SK-N-DZ (cell line): ENCODE measurements at regions not wholly inside any gene's neighbourhood (a gene's known extent, or its start where the extent isn't known, plus 50 kb on each side); places are given as distances from the start of the nearest gene placed in this dataset.
A peak's percentile ranks its signal among the peaks of the same experiment; 100 is the strongest.

Source experiments
- DNase-seq: peaks from one replicate; pipeline ENCODE4 v3.0.0-alpha.2; 2015; ENCODE audit warnings: low spot score

GRCh38 chr10:44063686-44064085, 321.2 kb downstream of the CXCL12 start:
- DNase-seq: no peak

DNA sequence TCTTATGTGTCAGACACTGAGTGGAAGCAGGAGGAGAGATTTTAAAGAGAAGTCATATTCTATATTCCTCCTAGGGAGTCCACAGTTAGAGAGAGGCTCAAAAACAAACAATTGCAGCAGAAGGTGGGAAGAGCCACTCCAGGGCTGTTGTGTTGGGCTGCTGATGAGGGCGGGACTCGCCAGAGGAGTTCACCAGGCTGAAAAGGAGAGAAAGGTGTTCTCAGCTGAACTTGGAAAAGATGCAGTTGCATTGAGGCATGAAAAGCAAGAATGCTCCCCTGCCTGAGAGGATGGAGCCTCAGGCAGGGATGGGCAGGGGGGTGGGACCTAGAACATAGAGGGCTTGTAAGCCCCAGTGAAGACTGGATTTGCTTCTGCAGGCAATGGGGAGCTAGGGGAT, 324.2 kb downstream of the CXCL12 start:
- no peak for DNase-seq

- no peak for DNase-seq
These were observed 324.7 kb downstream of the CXCL12 start for GRCh38 chr10:44060221-44060620.

DNA sequence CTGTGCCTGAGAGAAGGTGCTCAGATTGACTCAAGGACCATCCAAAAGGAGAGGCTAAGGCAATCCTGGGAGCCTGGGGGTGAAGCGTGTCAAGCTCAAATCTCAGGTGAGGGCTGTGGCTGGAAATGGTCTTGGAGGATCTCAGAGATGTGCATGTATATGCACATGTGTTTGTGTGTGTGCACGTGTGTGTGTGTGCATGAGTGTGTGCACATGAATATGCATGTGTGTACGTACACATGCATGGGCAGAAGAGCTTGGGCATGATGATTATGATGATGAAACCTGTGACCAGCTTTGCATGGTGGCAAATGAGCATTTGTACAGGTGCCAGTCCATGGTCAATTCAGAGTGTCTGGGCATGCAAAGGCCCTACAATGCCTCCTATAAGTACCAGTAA, 326.6 kb downstream of the CXCL12 start:
- no peak for DNase-seq

GRCh38 chr10:44056967-44057805, 327.7 kb downstream of the CXCL12 start:
- DNase-seq: no peak

- DNase-seq: no peak
These were observed 328.7 kb downstream of the CXCL12 start for GRCh38 chr10:44056206-44056605.

- no peak for DNase-seq
These were observed 330.9 kb downstream of the CXCL12 start for GRCh38 chr10:44054046-44054445.

GRCh38 chr10:44053391-44053790, 331.5 kb downstream of the CXCL12 start:
- no peak for DNase-seq

DNA sequence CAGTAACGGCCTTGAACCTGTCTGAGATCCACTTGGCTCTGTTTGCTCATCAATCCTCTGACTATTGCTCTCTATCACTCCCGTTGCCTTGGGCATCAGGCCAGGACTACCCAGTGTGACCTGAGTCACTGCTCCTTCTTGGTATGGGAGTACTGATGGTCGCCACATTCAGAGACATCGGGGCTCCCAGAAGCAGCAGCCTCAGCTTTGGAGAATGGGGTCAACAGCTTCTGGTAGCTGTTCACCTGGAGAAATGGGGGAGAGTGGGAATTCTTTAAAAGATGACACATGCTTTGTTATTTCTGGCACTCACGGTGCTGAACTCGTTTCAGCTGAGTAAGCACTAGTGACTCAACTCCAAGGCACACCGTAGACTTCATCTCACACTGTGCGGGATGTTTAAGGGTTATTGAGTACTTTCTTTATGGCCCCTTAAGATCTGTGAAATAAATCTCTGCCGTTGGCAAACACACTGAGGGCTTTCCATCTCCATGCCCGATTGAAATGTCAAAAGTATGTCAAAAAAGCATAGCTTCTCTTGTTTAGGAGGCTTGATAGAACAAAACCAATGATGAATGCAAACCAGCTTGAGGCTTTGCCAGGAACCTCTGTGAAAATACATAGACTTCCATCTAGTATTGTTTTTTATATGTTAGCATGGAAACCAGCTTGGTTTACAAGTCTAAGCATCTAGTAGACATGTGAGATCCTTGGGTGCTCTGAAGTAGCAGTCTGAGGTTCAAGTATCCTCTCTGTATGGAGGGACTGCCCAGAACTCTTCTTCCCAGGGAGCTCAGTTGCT, 333.1 kb downstream of the CXCL12 start:
- no peak for DNase-seq

GRCh38 chr10:44051091-44051490, 333.8 kb downstream of the CXCL12 start:
- DNase-seq: no peak

DNA sequence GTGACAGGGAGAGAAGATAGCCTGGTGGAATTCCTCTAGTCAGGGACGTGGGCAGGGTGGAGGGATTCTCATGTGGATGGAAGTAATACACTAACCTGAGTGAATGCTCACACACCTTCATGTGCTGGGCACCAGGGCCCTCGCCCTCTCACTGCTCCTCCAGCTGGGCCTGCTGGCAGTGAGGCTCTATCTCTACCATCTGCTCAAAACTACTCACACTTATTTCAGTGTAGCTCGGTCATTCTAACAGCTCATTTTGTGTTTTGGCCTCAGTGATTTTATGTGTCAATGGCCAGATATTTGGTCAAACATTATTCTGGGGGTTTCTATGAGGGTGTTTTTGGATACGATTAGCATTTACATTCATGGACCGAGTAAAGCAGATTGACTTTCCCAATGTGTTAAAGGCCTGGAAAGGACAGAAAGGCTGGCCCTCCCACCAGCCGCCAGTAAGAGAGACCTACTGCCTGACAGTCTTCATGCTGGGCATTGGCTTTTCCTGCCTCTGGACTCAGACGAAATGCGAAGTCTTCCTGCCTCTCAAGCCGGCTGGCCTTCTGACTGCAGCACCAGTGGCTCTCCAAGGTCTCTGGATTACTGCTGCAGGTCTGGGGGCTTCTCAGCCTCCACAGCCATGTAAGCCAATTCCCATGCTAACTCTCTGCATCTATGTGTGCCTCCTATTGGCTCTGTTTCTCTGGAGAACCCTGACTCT, 335.4 kb downstream of the CXCL12 start:
- DNase-seq: no peak

DNA sequence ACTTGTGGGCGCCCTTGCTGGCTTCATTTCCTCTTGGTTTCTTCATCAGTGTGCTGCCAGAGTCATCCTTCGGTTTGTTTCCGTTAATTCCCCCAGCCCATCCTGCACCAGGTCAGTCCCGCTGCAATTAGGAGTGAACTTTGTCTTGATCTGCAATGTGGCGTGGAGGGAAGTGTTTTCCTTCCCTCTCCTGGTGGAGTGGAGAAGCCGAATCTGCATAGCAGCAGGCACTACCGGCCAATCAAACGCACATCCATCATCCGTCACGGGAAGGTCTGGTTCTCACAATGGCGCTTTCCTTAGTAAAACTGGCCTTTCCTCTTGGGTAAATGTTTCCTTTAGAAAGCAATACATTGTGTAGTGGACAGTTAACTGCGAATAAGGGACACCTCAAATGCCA, 337.5 kb downstream of the CXCL12 start:
- DNase-seq: no peak

DNA sequence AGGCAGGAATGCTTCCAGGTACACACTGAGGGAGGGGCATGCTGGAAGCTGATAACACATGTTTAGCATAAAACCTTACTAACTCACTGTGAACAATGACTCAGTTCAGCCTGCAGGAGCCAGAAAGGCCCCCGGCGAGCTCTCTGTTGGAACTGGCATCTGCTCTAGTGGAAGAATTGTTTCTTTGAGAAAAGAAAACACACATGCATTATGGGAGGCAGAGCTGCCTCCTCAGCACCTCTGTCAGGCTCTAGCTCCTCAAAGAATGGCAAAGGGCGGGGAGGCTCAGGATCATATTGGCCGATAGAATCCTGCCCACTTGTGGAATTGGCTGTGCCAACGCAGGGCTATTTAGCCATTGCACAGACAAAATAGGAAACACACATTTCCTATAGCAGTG, 338.3 kb downstream of the CXCL12 start:
- DNase-seq: no peak

DNA sequence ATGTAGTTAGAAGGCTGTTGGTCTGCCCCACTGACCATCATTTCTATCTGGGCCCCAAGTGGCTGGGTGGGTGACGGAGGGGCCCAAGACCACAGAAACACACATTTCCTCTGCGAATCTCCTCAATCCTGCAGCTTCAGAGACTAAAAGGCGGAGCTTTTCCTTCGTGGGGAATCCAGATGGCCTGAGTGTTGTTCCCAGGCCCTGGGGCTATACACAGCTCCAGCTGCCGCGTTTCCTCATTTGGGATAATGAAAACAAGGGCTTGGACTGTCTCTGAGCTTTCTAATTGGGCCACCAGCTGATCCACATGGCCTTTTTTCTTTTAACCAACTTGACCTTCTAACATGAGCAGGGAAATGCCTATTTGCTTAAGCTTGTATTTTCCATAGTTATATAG, 339.9 kb downstream of the CXCL12 start:
- DNase-seq: no peak

DNA sequence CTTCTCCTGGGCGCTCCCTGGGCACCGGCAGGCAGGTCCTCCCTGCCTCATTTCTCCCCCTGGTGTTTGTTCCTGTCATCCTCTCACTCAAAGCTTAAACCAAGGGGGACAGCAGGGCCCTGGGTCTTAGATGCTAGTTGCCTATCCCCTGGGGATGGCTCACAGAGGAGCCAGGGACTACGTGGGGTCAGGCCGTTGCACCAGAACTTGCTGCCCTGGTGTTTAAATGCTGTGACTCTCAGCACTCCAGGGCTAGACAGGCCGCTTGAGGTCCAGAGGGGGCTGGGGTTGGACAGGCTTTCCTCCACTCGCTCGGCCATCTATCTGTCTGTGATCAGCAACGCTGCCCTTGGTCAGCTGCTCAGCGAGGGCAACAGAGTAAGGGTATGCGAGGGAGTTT, 340.3 kb downstream of the CXCL12 start:
- DNase-seq: peak; percentile 43

DNA sequence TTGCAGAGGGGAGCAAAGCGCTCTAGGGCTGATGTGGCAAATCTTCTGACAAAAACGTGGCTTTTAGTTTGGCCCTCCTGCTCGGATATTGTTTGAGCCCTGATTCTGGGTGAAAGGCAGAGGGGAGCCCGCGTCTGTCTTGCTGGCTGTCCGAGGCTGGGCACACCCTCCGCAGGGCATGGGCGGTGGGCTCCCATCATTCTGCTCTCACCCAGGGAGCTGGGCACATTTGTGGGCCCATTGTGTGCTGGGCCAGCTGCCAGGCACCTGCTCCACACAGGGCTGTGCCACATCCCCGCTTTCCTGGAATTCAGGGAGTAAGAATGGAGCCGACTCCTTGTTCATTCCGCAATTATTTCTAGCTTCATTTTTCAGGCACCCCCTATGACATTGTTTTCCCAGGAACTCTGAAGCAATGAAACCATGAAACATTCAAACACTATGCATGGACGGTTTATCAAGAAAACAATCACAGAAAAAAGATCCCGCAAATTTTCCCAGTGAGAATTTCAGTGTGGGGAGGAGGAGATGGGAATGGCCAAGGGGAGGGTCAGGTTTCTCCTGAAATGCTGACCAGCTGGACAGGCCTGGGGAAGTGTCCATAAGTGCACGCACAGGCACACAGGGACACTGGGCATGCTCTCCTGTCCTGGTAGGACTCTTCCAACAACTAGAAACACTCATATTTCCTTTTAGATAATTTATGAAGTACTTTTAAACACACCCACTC, 341.1 kb downstream of the CXCL12 start:
- DNase-seq: no peak

DNA sequence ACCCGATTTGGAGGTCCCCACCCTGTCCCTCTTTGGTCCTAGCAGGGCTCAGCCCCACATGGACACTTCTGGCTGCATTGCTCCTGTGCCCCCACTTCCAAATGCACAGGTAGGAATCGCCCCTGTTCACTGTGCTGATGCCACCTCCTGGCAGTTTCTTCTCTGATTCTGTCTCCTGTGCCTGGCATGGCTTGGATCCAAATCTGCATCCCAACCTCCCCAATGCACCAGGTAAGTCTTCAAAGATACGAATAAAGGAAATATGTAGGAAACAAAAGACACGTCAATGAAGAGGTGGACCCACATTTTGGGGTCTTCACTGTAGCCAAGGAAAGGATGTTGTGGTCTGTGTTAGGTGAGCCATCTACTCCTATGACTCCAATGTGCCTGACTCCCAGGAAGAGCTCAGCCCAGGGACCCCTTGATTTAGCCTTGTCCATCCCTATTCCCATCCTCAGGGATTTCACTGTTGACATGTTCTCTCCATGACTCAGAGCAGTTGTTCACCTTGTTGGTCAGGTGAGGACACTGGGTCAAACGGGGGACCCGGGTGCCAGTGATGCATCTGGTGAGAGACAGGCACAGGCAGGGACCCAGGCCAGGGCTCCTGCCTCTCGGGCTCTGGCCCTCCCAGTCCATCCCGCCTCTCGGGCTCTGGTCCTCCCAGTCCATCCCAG, 341.8 kb downstream of the CXCL12 start:
- DNase-seq: no peak

DNA sequence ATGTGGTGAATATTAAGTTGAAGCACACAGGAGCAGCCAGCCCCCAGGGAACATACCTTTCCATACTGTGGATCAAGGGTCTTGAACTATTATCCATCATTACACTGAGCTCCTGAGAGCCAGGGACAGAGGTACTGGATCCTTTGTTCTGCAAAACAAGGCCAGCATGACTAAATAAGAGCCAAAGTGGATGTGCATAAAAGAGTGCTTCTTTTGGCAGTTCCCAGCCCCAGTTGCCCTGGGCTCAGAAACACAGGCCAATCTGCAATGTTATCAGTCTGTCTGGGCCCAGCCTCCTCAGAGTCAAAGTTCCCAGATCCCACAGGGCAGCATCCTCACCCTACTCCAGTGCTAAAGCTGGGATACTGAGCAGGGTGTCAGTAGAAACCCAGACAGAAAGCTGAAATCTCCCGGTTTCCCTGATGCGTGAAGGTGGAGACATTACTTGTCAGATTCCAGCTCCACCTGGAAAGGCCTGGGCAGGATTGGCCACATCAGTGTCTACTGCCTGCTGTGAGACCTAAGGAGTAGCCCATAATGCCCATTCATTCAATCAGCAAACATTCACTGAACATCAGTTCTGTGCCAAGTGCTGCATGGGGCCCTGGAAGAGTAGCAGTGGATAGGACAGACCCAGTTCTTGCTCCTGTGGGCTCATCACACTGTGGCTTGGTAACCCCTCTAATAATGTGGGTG, 342.7 kb downstream of the CXCL12 start:
- DNase-seq: no peak

DNA sequence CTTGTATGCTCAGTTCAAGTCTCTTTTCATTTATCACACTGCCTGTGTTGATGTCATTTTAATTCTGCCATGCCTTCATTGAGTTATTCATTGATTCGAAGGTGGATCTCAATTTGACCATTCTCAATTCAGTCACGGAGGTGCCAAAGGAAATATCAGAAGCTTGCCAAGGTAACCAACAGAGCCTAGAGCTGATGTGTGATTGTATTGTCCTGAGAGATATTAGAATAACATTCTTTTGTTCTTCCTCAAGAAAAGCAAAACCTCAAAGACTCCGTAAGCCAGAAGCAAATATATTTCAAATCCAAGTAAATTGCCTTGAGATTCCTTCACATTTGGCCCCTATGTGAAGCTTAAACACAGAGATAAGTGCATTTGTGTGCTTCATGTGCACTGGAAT, 345.3 kb downstream of the CXCL12 start:
- DNase-seq: no peak

DNA sequence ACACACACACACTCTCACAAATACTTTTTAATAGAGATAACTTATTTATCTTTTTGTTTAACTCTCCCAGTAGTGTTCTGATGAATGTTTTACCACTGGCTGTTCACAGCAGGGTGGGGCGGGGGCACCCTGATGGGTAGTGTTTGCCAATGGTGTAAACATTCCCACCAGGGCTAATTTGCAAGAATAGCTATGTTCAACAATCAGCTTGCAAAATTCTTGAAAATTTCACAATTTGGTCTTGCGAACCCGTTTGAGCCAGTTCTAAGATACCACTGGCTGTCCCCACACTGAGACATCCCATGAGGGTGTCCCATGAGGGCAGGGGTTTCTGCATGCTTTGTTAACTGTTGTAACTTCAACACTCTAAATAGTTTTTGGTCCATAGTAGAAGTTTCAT, 348.5 kb downstream of the CXCL12 start:
- no peak for DNase-seq
